ENCODE measurements at regions not wholly inside any gene's neighbourhood (a gene's known extent, or its start where the extent isn't known, plus 50 kb on each side); places are given as distances from the start of the nearest gene placed in this dataset.

- in situ Hi-C loops (cut with HindIII; ENCODE audit: low sequenced_read_pairs) = no loop called here
- TF ChIP-seq, protein P1, sequence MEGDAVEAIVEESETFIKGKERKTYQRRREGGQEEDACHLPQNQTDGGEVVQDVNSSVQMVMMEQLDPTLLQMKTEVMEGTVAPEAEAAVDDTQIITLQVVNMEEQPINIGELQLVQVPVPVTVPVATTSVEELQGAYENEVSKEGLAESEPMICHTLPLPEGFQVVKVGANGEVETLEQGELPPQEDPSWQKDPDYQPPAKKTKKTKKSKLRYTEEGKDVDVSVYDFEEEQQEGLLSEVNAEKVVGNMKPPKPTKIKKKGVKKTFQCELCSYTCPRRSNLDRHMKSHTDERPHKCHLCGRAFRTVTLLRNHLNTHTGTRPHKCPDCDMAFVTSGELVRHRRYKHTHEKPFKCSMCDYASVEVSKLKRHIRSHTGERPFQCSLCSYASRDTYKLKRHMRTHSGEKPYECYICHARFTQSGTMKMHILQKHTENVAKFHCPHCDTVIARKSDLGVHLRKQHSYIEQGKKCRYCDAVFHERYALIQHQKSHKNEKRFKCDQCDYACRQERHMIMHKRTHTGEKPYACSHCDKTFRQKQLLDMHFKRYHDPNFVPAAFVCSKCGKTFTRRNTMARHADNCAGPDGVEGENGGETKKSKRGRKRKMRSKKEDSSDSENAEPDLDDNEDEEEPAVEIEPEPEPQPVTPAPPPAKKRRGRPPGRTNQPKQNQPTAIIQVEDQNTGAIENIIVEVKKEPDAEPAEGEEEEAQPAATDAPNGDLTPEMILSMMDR (IDR thresholded peaks at IDR 0.05; ENCODE audit: low read depth, low read length, missing control alignments) = no peak
- no peak overlapping the region for H3K4me3 ChIP-seq (ENCODE audit: low read depth, low read length)
- DNase-seq (ENCODE audit: low read depth) = no peak
These were observed 513.5 kb upstream of the GBE1 start for GRCh38 chr3:82274897-82275296.

DNA sequence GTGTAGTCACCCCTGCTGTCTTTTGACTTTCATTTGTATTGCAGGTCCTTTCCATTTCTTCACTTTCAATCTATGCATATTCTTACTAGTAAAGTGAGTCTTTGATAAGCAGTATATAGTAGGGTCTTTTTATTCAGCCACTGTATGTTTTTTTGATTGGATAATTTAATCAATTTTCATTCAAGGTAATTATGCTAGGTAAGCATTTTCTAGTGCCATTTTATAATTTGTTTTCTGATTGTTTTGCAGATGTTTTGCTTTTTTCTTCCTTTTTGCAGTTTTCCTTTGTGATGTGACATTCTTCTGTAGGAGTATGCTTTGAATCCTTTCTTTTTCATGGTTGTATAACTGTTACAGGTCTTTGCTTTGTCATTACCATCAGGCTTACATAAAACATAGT, 504.3 kb upstream of the GBE1 start:
- DNase-seq (ENCODE audit: low read depth) = no peak
- TF ChIP-seq, protein P1 (IDR thresholded peaks at IDR 0.05; ENCODE audit: low read depth, low read length, missing control alignments) = no peak
- in situ Hi-C loops (cut with HindIII; ENCODE audit: low sequenced_read_pairs) = no loop called here
- H3K4me3 ChIP-seq (ENCODE audit: low read depth, low read length) = no peak overlapping the region

DNA sequence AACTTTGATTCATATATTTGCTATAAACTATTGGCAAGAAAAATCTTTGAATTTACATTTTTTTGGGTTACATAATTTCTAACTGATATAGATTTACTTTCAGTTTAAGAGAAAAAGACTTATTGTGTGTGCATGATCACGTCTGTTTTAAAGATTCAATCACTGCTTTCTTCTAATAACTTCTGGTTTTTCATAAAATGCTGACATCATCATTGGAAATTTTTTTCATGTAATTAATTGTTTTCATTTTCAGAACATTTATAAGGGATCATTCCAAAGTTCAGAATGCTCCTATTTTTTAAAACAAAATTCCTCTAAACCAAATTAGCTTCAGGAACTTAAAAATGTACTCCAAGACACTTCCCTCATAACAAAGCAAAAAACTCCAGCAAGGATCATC, 500.7 kb upstream of the GBE1 start:
- in situ Hi-C loops (cut with HindIII; ENCODE audit: low sequenced_read_pairs) = no loop called here
- TF ChIP-seq, protein P1 (IDR thresholded peaks at IDR 0.05; ENCODE audit: low read depth, low read length, missing control alignments) = no peak
- no peak for DNase-seq (ENCODE audit: low read depth)
- no peak overlapping the region for H3K4me3 ChIP-seq (ENCODE audit: low read depth, low read length)

DNA sequence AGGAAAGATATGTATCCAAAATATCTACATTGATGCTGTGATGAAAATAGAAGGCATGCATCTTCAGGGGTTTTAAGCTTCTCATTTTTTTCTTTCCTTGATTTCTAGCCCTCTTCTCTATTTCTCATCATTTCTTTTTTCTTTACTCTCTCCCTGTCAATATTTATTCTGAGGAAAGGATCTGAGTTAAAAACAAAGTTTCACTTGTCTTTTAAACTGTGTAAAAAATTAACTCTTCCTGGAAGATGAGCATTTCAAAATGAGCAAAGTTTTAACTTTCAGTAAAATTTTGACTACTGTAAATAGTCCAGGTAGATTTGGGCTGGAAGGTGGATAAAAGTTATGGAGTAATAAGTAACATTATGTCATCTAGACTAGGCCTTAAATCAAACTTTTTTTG, 500.2 kb upstream of the GBE1 start:
- TF ChIP-seq, protein P1 (IDR thresholded peaks at IDR 0.05; ENCODE audit: low read depth, low read length, missing control alignments) = no peak
- H3K4me3 ChIP-seq (ENCODE audit: low read depth, low read length) = no peak overlapping the region
- DNase-seq (ENCODE audit: low read depth) = no peak
- in situ Hi-C loops (cut with HindIII; ENCODE audit: low sequenced_read_pairs) = no loop called here

DNA sequence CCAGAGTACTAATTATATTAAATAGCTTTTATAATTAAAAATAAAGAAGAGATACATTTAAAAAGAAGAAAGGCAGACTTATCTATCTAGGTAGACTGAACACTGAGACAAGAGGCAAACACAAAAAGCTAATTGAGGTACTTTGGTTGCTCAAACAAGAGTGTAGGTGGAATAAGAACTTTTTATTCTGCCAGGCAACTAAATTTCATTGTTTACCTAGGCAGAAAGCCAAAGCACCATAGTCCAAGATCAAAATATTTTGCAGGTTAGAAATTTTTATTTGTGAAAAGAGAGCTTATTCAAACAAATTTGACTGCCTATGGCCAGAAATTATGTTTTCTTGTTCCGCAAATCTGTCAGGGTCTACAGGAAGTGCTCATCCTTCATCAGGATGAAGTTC, 499.6 kb upstream of the GBE1 start:
- DNase-seq (ENCODE audit: low read depth) = no peak
- in situ Hi-C loops (cut with HindIII; ENCODE audit: low sequenced_read_pairs) = no loop called here
- TF ChIP-seq, protein P1 (IDR thresholded peaks at IDR 0.05; ENCODE audit: low read depth, low read length, missing control alignments) = no peak
- no peak overlapping the region for H3K4me3 ChIP-seq (ENCODE audit: low read depth, low read length)

DNA sequence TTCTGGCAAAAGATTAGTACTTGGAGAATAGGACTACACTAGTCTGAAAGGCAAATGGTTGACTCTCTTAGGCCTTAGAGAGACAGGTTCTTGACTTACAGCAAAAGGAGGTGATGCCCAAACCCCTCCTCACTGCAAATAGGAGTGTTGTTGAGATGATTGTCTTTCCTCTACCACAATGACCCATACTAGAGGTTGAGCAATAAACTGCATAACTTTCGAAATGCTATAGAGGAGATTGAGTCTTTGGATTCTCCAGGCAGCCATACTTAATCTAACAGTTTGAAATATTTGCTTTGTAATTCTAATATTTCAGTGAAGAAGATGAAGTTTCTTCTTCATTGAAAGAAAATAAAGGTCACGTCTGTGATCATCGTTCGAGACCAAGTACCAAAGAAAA, 498.5 kb upstream of the GBE1 start:
- no peak overlapping the region for H3K4me3 ChIP-seq (ENCODE audit: low read depth, low read length)
- no peak for DNase-seq (ENCODE audit: low read depth)
- TF ChIP-seq, protein P1 (IDR thresholded peaks at IDR 0.05; ENCODE audit: low read depth, low read length, missing control alignments) = no peak
- in situ Hi-C loops (cut with HindIII; ENCODE audit: low sequenced_read_pairs) = no loop called here

DNA sequence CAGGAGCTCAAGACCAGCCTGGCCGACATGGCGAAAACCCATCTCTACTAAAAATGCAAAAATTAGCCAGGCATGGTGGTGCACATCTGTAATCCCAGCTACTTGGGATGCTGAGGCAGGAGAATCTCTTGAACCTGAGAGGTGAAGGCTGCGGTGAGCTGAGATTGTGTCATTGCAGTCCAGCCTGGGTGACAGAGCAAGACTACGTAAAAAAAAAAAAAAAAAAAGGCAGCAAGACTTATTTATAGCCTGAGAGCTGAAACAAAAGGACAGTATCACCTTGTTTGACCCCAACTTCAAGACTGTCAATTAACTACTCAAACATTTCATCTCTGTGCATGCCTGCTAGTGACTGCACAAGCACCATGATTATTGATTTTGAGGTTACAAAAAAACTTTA, 478.9 kb upstream of the GBE1 start:
- H3K4me3 ChIP-seq (ENCODE audit: low read depth, low read length) = no peak overlapping the region
- DNase-seq (ENCODE audit: low read depth) = no peak
- in situ Hi-C loops (cut with HindIII; ENCODE audit: low sequenced_read_pairs) = no loop called here
- TF ChIP-seq, protein P1 (IDR thresholded peaks at IDR 0.05; ENCODE audit: low read depth, low read length, missing control alignments) = no peak
